WTC11 (cell line): ENCODE measurements at regions not wholly inside any gene's neighbourhood (a gene's known extent, or its start where the extent isn't known, plus 50 kb on each side); places are given as distances from the start of the nearest gene placed in this dataset.

Experiments used
- CTCF ChIP-seq: fragments of 200-600 bp; IDR thresholded peaks from 2 replicates; pipeline ENCODE4 v1.8.0; 2022; ENCODE audit warnings: antibody characterized with exemption
- FOXJ3 ChIP-seq: sonication (generic); formaldehyde crosslinking; IDR thresholded peaks from 2 replicates; pipeline ENCODE4 v1.9.0; 2021; ENCODE audit warnings: missing genetic modification reagents, mild to moderate bottlenecking, borderline replicate concordance

GRCh38 chr10:33660329-33660728 is 325.9 kb upstream of the NRP1 start:
- TF ChIP-seq CTCF: no peak
- TF ChIP-seq FOXJ3: no peak
